ENCODE measurements at regions not wholly inside any gene's neighbourhood (a gene's known extent, or its start where the extent isn't known, plus 50 kb on each side); places are given as distances from the start of the nearest gene placed in this dataset.
"Not testable (repeated sequence)": the region's sequence is repeated elsewhere in the genome, so short reads cannot be mapped to it uniquely, and the experiment has no call there.

DNA sequence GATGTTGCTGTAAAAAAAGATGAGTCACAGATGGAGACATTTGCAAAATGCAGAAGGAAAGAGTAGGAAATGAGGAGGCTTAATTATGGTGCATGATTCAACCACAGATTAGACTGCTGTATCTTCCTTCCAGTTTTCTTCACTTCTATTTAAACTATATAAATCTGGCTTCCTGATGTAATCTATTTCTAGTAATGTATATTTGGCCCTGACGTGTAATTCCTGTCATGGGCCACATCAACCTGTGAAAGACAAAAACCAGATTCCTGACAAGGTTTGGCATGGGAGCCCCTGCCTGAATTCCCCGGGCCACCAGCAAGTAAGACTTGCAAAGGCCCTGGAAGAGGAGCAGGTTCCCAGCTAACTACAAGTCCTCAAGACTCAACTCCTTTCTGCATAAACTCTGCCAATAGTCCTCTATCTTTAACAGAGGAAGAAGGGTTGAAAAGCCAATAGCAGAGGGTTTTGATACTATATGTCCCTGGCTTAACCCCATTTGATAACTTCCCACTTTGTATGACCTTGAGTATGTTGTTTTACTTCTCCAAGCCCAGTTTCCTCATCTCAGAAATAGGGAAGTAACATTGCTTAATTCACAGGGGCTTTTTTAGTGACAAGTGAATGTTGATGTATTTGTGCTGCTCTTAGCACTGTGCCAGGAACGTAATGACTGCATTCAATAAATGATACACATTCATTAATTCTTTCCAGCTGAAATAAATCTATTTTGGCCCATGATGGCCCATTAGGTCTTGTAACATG lies 172.7 kb downstream of the SPRY2 start:
- DNase-seq: no peak

DNA sequence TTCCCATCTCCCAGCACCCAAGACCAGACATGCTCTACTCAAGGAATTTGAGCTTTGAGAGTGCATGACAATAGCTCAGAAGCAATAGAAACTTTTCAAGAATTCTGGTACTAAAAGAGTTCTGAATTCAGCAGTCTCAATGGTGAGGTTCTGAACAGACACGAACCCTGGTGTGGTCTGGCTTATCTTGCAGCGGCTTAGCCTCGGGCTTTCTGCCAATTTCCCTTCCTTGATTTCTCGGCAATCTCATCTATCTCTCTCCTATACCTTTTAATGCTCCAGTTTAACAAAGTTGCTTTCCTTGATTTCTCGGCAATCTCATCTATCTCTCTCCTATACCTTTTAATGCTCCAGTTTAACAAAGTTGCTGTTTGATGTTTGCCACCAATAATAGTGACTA lies 174.6 kb downstream of the SPRY2 start:
- no peak for DNase-seq

DNA sequence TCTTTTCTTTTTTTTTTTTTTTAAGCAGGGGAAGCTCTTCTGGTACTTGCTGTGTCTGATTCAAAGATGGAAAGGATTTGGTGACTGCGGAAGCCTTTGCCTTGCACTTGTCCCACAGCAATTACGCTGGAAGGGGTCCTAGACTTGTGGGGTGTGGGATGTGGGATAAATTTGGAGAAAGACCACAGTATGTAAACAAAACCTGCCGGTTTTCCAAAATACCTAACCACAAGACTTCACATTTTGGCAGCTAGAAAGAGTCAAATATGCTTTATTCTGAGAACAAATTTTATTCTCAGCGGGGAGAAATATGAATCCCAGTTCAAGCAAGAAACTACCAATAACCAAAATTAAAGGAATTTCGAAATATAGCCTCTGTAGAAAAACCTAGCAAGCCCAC lies 176.5 kb downstream of the SPRY2 start:
- DNase-seq: no peak

DNA sequence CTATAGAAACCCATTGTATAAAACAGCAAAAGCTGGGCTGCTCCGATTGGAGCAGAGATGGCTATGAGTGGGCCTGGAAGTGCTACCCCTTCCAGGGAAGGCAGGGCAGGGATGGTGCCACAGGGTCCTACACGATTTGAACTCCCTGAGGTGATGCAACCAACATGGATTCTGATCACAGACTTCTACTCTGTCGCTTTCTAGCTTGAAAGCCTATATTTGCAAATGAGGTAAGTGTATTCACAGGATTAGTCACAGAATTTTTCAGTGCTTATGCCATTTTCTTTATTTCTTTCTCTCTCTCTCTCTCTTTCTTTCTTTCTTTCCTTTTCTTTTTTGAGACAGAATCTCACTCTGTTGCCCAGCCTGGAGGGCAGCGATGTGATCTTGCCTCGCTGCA lies 179.0 kb downstream of the SPRY2 start:
- no peak for DNase-seq

DNA sequence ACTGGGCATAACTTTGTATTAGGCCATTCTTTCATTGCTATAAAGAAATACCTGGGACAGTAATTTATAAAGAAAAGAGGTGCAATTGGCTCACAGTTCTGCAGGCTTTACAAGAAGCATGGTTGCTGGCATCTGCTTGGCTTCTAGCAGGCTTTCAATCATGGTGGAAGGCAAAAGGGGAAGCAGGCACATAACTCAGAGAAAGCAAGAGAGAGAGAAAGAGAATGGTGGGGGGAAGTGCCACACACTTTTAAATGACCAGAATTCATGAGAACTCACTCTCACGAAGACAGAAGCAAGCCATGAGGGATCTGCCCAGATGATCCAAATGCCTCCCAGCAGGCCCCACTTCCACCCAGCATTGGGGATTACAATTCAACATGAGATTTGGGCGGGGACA lies 179.7 kb downstream of the SPRY2 start:
- DNase-seq: no peak

DNA sequence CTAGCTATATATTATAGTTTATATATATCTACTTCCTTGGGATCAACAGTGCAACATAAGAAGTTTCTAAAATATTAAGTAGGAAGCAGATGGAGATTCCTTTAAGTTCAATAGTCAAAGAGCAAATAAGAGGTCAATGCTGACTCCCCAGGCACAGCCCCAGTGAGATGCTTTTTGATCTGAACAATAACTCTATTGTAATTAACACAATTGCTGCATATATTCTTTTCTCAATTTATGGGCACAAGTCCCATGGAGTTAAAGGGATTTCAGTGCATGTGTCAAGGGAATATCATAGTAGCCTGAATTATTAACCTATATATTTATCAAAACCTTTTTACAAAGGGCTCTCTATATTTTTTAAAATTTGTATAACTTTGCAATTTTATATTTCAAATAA lies 180.8 kb downstream of the SPRY2 start:
- no peak for DNase-seq

DNA sequence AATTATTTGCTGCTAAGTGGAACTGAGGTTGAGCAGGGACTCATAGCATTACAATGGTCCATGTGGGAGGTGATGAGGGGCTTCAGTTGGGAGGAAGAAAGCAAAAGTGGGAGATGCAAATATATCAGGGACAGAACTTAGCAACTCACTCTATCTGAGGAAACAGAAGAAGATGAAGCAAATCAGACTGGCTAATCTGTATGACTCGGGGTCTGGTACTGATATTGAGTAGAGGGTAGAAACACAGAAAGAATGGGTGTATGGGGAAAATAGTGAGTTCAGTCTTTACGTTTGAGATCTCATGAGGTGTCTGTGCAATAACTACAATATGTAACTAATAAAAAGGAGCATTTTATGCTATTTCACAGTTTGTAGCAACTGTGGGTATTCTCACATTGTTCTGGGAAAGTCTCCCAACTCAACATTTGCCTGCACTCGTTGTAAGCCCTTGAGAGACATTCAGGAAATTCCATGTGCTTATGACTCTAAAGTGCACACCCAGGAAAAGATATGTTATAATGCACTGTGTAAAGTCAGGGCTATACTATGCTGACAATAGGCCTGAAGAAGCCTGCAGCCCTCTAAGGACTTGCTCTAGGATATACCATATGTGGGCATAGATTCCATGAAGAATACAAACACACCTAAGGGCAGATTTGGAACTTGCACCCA lies 183.5 kb downstream of the SPRY2 start:
- no peak for DNase-seq

DNA sequence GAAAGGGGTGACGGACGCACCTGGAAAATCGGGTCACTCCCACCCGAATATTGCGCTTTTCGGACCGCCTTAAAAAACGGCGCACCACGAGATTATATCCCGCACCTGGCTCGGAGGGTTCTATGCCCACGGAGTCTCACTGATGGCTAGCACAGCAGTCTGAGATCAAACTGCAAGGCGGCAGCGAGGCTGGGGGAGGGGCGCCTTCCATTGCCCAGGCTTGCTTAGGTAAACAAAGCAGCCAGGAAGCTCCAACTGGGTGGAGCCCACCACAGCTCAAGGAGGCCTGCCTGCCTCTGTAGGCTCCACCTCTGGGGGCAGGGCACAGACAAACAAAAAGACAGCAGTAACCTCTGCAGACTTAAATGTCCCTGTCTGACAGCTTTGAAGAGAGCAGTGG lies 188.8 kb downstream of the SPRY2 start:
- DNase-seq: not testable (repeated sequence)

DNA sequence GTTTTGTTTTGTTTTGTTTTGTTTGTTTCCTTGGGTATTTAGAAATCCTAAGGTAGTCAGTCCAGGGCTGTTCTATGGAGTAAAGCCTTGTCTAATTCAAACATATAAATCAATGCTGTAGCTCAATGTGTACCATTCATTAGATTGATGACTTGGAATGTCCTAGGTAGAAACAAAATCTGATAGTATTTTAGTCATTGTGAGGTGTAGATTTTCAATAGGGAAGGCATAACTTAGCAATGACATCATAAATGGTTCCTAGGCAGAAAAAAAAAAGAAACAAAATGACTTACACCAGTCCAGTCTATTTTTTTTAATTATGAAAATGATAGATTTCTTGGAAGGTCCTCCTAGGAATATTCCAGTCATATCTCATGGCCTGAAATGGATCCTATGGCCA lies 189.9 kb downstream of the SPRY2 start:
- DNase-seq: no peak

DNA sequence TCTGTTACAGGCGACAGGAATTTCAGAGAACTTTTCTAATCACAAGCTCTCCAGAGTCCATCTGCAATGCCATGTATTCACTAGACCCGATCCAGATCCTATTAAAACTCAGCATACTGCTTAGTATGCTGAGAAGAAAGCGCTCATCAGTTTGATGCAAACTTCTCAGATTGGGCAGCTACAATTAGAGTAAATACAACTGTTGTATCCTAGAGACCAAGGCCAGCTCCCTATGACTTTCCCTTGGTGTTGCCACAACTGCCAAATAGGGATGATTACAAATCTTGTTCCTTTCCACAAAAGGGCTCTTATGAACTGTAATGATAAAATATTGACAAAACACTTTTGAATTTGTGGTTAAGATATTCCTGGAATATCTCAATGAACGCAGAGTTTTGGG lies 191.2 kb downstream of the SPRY2 start:
- no peak for DNase-seq

DNA sequence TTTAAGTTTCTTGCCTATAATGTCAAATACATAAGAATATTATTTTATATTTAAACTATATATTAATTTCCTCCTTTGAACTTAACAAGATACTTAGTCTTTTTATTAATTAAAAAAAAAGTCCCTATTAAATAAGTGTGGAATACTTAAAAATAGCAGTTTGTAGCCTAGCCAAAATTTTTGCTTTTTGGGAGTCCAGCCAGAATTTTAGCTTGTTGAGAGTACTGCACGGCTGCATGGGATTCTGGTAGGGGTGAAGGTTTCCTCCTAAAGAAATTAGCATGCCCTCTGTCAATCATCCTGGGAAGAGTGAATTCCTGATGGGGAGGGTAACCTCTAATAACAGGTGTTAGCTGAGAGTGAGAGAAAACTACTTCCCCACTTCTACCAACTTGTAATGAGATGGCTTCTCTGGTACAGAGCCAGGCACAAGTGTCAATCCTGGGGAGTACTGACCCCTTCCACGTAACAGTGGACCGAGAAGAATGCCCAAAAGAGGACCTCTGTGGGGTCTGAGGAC lies 195.7 kb downstream of the SPRY2 start:
- DNase-seq: no peak

DNA sequence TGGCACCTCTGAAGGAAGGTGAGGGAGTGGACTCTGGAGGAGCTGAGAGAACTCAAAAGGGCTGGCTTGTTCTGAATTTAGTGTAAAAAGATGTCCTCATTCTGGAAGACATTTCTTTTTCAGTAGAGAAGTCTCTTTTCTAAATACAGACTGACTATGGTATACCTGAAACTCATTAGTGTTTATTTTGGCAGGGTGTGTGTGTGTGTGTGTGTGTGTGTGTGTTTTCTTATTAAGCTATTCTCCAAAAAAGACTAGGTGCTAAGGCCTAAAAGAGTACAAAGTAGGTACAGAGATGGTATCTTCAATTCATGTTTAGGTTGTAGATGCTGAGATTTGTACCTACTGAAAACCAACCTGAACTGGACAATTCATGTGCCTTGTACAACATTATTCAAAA lies 196.4 kb downstream of the SPRY2 start:
- no peak for DNase-seq

DNA sequence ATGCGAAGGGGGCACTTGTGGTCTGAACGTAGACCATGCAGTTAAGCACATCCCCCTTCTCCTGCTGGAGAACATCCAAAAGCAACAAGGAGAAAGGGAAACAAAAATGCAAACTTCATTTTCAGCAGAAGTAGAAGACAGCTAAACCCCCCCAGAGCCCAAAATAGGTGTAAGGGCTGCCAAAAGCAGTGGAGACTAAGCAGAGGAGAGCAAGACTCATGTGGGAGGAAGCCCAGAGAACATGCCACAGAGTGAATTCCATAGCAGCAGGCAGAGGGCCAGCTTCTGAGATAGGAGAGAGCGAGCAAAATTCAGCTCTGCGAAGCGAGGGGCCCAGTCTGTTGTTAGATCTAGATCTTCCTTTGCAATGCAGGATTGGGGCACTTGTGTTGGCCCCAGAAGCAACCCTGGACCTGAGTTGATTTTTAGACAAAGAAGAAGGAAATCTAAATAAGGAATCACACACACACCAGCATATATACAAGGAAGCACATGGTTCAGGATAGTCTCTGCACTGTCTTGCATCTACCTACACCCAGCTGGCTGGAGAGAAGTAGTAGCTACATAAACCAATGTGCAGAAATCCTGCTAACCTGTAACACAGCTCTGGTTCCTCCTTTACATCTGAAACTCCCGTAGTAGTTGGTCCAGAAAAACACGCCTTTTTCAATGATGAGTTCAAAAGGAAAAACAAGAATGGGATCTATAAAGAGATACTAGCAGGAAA lies 199.6 kb downstream of the SPRY2 start:
- DNase-seq: no peak

DNA sequence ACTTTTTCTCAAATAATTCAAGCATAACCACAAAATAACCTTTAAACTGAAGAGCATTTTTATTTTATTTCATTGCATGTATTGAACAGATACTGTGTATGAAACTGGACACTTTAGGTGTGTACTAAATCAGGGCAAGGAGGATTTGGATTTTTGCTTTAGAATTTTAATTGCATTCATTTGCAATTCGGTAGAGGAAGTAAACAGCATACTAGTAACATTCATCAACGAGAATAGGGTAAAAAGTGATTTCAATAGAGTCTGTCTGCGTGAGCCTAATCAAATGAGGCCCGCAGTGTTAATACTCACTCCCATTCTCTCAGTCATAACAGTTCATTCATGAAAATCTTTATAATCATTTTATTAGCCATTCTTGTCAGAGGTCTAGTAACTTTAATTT lies 200.2 kb downstream of the SPRY2 start:
- no peak for DNase-seq

DNA sequence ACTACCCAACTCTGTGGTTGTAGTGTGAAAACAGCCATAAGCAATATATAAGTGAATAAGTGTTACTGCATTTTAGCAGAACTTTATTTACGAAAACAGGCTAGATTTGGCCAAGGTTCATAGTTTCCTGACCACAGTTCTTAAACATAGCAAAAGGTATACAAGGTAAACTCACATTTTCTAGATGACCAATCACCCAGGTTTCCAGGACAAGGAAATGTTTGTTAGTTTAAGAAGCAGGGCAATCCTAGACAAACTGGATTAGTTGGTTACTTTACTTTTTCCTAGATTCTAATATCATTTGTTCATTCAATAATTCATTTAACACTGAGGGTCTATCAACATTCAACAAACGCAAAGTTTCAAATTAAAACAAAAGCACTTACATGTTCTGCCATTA lies 201.7 kb downstream of the SPRY2 start:
- DNase-seq: no peak

DNA sequence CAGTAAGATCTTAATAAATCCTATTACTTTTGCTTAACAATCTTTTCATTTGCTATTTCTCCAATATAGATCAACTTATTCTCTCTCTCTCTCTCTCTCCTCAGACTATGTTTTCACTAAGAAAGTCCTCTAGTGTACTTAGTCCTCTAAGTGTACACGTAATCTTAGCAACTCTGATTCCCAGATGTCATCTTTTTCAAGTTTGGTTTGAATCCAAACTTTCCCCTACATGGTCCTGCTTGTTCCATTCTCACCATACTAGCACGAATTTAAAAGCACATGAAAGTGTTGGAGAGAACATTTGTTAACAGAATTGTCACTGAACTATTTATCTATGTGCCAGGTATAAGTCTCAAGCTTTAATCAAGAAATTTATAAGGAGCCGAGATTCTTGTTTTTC lies 202.9 kb downstream of the SPRY2 start:
- DNase-seq: no peak

DNA sequence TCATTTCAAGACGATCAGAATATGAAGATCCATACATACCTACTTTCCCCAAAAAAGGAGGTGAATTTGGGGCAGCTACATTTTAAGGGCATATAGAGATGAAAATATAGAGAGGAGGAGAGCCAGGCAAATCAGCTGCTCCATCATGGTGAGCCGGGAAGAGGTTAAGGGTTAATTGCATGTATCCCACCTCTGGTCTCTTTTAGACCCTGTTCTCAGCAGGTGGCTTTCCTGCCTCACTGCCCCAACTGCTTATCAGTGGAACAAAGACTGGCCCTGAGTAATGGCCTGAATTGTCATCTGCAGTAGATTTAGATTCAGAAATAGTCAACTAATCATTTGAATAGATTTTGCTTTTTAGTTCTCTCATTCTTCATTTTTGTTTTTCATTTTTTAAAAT lies 206.6 kb downstream of the SPRY2 start:
- DNase-seq: no peak

DNA sequence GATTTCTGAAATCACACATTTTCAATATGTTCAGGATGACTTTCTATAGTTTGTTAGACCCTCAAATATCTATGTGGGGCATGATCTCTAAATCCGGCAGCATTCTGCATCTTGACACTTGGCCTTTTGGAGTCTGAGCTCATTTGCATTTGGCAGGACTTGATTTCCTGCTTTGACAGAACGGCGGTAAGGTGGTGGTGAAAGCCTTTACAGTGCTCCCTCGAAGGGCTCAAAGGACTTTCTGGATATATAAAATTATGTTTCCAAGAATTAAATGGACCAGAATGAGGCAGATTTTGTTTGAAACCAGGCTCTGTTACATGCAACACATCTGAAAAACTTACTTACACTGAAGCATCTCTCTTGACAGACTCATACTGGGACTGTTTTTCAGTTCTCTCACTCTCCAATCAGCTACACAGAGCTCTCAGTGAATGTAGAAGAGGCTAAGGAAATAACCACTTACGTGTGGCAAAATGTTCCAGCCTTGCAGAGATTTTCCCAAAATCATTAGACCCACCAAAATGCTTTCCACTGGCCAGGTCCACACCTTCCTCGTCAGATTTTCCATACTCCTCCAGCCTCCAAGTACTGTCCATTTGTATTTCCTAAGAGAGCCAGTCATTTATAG lies 207.2 kb downstream of the SPRY2 start:
- no peak for DNase-seq

DNA sequence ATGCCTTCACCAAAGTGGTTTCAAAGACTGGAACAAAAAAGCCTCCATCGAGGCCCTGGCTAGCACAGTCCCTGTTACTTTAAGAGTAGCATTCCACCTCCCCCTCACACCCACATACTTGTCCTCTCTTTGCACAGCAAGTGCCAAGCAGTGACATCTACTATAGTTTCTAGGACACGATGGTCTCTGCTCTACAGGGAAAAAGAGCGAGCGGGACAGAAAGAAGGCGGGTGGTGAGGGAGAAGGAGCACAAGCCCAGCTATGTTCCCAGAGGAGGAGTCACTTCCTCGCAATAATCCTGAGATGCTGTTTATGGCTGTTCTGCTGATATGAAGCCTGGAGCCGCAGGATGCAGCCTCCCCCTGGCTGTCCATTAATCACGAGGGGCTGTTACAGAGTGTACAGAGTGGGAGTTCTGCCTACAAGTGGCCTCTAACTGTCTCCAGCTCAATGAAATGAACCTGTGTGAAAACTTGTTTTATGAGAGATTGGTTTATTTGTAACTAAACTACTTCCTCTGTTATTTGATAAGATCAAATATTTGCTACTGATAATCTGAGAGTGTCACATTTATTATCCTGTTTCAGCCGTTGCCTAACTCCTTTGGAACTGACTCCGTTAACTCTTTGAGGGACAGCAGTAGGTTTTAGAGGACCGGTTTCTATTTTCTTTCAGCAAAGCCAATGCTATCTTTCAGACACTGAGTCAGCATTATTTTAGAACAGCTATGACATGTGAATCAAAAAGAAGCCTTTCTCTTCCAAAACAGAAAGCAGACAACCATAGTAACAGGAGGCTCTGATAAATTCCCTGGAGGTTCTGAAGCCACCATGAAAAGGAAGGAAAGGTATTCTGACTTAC lies 208.0 kb downstream of the SPRY2 start:
- no peak for DNase-seq

DNA sequence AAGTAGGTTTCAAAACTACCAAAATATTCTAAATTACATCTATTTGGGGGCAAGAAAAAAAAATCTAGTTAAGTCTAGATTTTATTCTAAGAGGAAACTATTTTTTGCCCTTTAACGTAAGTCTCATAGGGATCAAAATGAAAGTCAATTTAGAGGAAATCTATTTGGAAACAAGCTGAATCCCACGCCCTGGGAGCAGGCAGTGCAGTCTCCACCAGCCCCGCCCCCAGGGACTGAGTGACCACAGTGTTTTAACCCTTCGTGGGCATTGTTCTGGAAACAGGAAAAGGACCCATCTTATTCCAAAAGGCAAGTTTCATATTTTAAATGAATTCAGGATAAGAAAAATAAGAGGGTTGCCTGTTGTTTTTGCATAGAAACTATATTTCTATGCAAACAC lies 209.7 kb downstream of the SPRY2 start:
- no peak for DNase-seq

DNA sequence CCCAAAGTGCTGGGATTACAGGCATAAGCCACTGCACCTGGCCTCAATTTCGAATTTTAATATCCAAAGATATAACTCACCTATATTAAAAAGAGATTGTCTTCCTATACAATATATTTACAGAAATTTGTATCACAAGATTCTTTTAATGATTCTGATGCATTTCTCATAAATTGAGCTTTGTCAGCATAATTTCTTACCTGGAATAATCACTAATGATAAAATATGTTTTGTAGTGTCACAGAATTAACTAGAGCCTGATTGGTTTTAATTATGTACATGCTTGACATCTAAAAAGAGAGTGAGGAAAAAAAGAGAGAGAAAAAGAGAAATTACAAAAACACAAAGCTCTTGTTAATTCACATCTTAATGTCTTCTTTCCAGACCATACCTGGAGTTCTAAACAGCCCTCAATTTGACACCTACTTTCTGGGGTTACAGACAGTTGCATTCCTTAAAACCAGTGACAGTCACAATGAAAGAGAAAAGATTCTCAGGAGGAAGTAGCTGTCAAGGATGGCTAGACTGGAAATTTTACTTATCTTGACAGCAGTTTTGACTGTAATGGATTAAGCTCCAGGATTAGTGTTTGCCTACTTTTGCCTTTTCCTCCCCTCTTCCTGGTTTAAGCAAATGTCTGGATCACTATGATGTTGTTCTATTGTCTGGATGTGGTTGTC lies 214.4 kb downstream of the SPRY2 start:
- DNase-seq: no peak

DNA sequence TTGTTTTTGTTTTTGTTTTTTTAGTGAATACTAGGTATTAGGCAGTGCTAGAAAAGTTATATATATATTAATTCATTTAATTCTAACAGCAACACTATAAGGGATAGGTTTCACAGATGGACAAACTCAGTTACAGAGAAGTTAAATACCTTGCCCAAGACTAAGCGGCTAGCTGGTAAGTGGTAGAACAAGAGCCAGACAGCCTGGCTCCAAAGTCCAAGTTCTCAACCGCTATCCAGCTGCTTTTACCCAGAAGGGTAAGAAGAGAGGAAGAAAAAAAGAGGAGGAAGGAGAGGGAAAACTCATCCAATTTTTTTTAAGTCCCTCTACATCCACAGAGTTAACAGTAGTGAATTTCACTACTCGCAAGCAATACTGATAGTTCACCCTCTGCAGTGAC lies 217.0 kb downstream of the SPRY2 start:
- no peak for DNase-seq
